Kidney (tissue), 13 donors: ENCODE measurements at regions not wholly inside any gene's neighbourhood (a gene's known extent, or its start where the extent isn't known, plus 50 kb on each side); places are given as distances from the start of the nearest gene placed in this dataset.

Experiments used
- DNase-seq, 5 donors: peaks; one replicate each; pipeline ENCODE4 v3.0.0-alpha.2; 2013 to 2020
- FAIRE-seq: peaks from 2 replicates; lab custom pipeline; 2012; peaks lifted over from hg19 to GRCh38; lab: Jason Lieb, UNC
- H3K27ac ChIP-seq, 2 donors: one replicate each; pipeline ENCODE4 v1.7.0; 2013; ENCODE audit warnings: low read depth in 2 of 2, low read length in 2 of 2, inconsistent platforms in 1 of 2
- H3K27me3 ChIP-seq: one replicate; pipeline ENCODE4 v1.7.1; 2013; ENCODE audit warnings: low read length, inconsistent platforms; ENCODE audit not compliant: control insufficient read depth, insufficient read depth
- H3K36me3 ChIP-seq, 3 donors: one replicate each; pipeline versions ENCODE4 v1.7.0 to v1.7.1; 2013; ENCODE audit warnings: low read length in 3 of 3, control low read depth in 1 of 3, inconsistent platforms in 1 of 3; ENCODE audit not compliant: insufficient read depth in 3 of 3, control insufficient read depth in 2 of 3
- H3K4me1 ChIP-seq, 3 donors: one replicate each; pipeline versions ENCODE4 v1.7.0 to v1.7.1; 2013; ENCODE audit warnings: low read length in 3 of 3, inconsistent platforms in 1 of 3, low read depth in 1 of 3; ENCODE audit not compliant: control insufficient read depth in 2 of 3, insufficient read depth in 2 of 3
- H3K4me3 ChIP-seq, 3 donors: one replicate each; pipeline versions ENCODE4 v1.7.0 to v1.8.1; 2013; ENCODE audit warnings: low read length in 3 of 3, control low read depth in 1 of 3, inconsistent platforms in 1 of 3
- H3K9ac ChIP-seq, 3 donors: one replicate each; pipeline versions ENCODE4 v1.7.0 to v1.7.1; 2013; ENCODE audit warnings: low read length in 3 of 3, control low read depth in 1 of 3, inconsistent platforms in 1 of 3
- H3K9me3 ChIP-seq, 3 donors: one replicate each; pipeline versions ENCODE4 v1.7.0 to v1.7.1; 2013; ENCODE audit warnings: low read length in 3 of 3, control low read depth in 1 of 3, inconsistent platforms in 1 of 3; ENCODE audit not compliant: control insufficient read depth in 2 of 3, insufficient read depth in 1 of 3
- CTCF ChIP-seq: IDR thresholded peaks from 3 replicates; pipeline ENCODE4 v1.5.1; 2012; ENCODE audit warnings: mild to moderate bottlenecking, moderate library complexity, borderline replicate concordance; ENCODE audit not compliant: insufficient read depth; ENCODE audit errors: extremely low read depth
- intact Hi-C: fragments of 100-400 bp; cut with DNase I; formaldehyde crosslinking; loops from one replicate; pipeline ENCODE4 v1.11.1; 2022
- donor health status: control.
- donor health status: control.
- donor health status: control.
- donor health status: control.
- donor health status: control.
- donor health status: DM: yes; HTN: yes; CAD: no.
- donor health status: Normal renal cell carcinoma (clear cell type).

- Histone ChIP-seq H3K27ac (no peak overlapping the region), H3K9me3 (no peaks in the 10 kb centered on the region), H3K9ac (no peak overlapping the region), H3K36me3 (no peaks in the 10 kb centered on the region), H3K27me3 (no peaks in the 10 kb centered on the region), H3K4me3 (no peak overlapping the region), H3K4me1 (no peaks in the 10 kb centered on the region)
- intact Hi-C loops, result no loop called here
- no peak for FAIRE-seq
- no peak for DNase-seq
- no peak for TF ChIP-seq CTCF
These were observed 348.5 kb upstream of the TBX3 start for GRCh38 chr12:115032521-115032920.

GRCh38 chr12:115030017-115030416 lies 346.0 kb upstream of the TBX3 start:
- intact Hi-C loops, result no loop called here
- DNase-seq (no peak), FAIRE-seq (no peak)
- no peak for TF ChIP-seq CTCF
- H3K9me3 ChIP-seq, result no peaks in the 10 kb centered on the region
- no peak overlapping the region for H3K9ac ChIP-seq
- no peak overlapping the region for H3K4me3 ChIP-seq
- H3K4me1 ChIP-seq, result no peaks in the 10 kb centered on the region
- no peaks in the 10 kb centered on the region for H3K36me3 ChIP-seq
- no peak overlapping the region for H3K27ac ChIP-seq
- H3K27me3 ChIP-seq, result no peaks in the 10 kb centered on the region

- TF ChIP-seq CTCF, result no peak
- FAIRE-seq (no peak), DNase-seq (no peak)
- H3K9ac ChIP-seq, result no peak overlapping the region
- intact Hi-C loops, result no loop called here
- no peak overlapping the region for H3K4me3 ChIP-seq
- H3K27ac ChIP-seq, result no peak overlapping the region
- H3K27me3 ChIP-seq, result no peaks in the 10 kb centered on the region
- peaks cover 0 to 7% (median 0%) of the 10 kb centered on the region in 3 donors for H3K9me3 ChIP-seq
- H3K4me1 ChIP-seq, result no peaks in the 10 kb centered on the region
- no peaks in the 10 kb centered on the region for H3K36me3 ChIP-seq
These were observed 340.6 kb upstream of the TBX3 start for GRCh38 chr12:115024531-115024930.
